Epithelial cell of prostate (primary cell): ENCODE measurements at regions not wholly inside any gene's neighbourhood (a gene's known extent, or its start where the extent isn't known, plus 50 kb on each side); places are given as distances from the start of the nearest gene placed in this dataset.
A peak's percentile ranks its signal among the peaks of the same experiment; 100 is the strongest.
"Not testable (repeated sequence)": the region's sequence is repeated elsewhere in the genome, so short reads cannot be mapped to it uniquely, and the experiment has no call there.

ENCODE experiments used
- DNase-seq: peaks from one replicate; pipeline ENCODE4 v3.0.0-alpha.2; 2011; ENCODE audit warnings: low read depth, low spot score
- H3K27ac ChIP-seq: fragments of 450-650 bp; 2 replicates; pipeline ENCODE4 v1.5.1; 2017; ENCODE audit warnings: mild to moderate bottlenecking

GRCh38 chr13:76009267-76009890 lies 373.2 kb downstream of the LMO7 start:
- H3K27ac ChIP-seq = no peak overlapping the region
- DNase-seq = no peak

GRCh38 chr13:76004416-76004815 lies 368.3 kb downstream of the LMO7 start:
- no peak for DNase-seq
- no peak overlapping the region for H3K27ac ChIP-seq

GRCh38 chr13:76000131-76000530 lies 364.0 kb downstream of the LMO7 start:
- no peak overlapping the region for H3K27ac ChIP-seq
- no peak for DNase-seq

GRCh38 chr13:75996582-75996981 lies 360.5 kb downstream of the LMO7 start:
- no peak for DNase-seq
- no peak overlapping the region for H3K27ac ChIP-seq

GRCh38 chr13:75995966-75996365 lies 359.8 kb downstream of the LMO7 start:
- DNase-seq = no peak
- no peak overlapping the region for H3K27ac ChIP-seq

- no peak for DNase-seq
- no peak overlapping the region for H3K27ac ChIP-seq
Observed at GRCh38 chr13:75993823-75994222, 357.7 kb downstream of the LMO7 start.

- DNase-seq = no peak
- no peak overlapping the region for H3K27ac ChIP-seq
Observed at GRCh38 chr13:75993241-75993640, 357.1 kb downstream of the LMO7 start.

GRCh38 chr13:75986818-75987217 lies 350.7 kb downstream of the LMO7 start:
- DNase-seq = no peak
- no peak overlapping the region for H3K27ac ChIP-seq

GRCh38 chr13:75985132-75985531 lies 349.0 kb downstream of the LMO7 start:
- H3K27ac ChIP-seq = no peak overlapping the region
- no peak for DNase-seq

GRCh38 chr13:75978818-75979217 lies 342.7 kb downstream of the LMO7 start:
- no peak for DNase-seq
- H3K27ac ChIP-seq = no peak overlapping the region

GRCh38 chr13:75968103-75968838 lies 332.1 kb downstream of the LMO7 start:
- H3K27ac ChIP-seq = no peak overlapping the region
- DNase-seq = peak; percentile 27

- H3K27ac ChIP-seq = no peak overlapping the region
- no peak for DNase-seq
Observed at GRCh38 chr13:75963302-75963701, 327.2 kb downstream of the LMO7 start.

- DNase-seq = no peak
Observed at GRCh38 chr13:75961911-75962310, 325.8 kb downstream of the LMO7 start.

GRCh38 chr13:75960538-75960994 lies 324.4 kb downstream of the LMO7 start:
- H3K27ac ChIP-seq = no peak overlapping the region
- no peak for DNase-seq

More at GRCh38 chr13:75961911-75962310, 325.8 kb downstream of the LMO7 start:
- H3K27ac ChIP-seq = no peak overlapping the region

- no peak overlapping the region for H3K27ac ChIP-seq
Observed at GRCh38 chr13:75959861-75960481, 323.8 kb downstream of the LMO7 start.

GRCh38 chr13:75953589-75953988 lies 317.5 kb downstream of the LMO7 start:
- DNase-seq, H3K27ac ChIP-seq: not testable (repeated sequence)

More at GRCh38 chr13:75959861-75960481, 323.8 kb downstream of the LMO7 start:
- DNase-seq = no peak

- DNase-seq = no peak
Observed at GRCh38 chr13:75947448-75947847, 311.3 kb downstream of the LMO7 start.

GRCh38 chr13:75946536-75947284 lies 310.6 kb downstream of the LMO7 start:
- DNase-seq = no peak
- H3K27ac ChIP-seq = no peak overlapping the region

More at GRCh38 chr13:75947448-75947847, 311.3 kb downstream of the LMO7 start:
- no peak overlapping the region for H3K27ac ChIP-seq

- DNase-seq = no peak
Observed at GRCh38 chr13:75945841-75946482, 309.8 kb downstream of the LMO7 start.

More at GRCh38 chr13:75945841-75946482, 309.8 kb downstream of the LMO7 start:
- no peak overlapping the region for H3K27ac ChIP-seq
